K562 (cell line): ENCODE measurements at regions not wholly inside any gene's neighbourhood (a gene's known extent, or its start where the extent isn't known, plus 50 kb on each side); places are given as distances from the start of the nearest gene placed in this dataset.

Experiments used
- ARID2 ChIP-seq: fragments of 450-650 bp; IDR thresholded peaks from 2 replicates; pipeline ENCODE4 v1.6.1; 2017; ENCODE audit warnings: antibody characterized with exemption, mild to moderate bottlenecking
- BRCA1 ChIP-seq, 2 experiments: fragments of 450-650 bp in 1 of 2; sonication (generic) in 1 of 2; formaldehyde crosslinking in 1 of 2; IDR thresholded peaks; 2 replicates each; pipeline versions ENCODE4 v1.5.0 to v1.6.1; 2017 to 2020; ENCODE audit warnings: mild to moderate bottlenecking in 1 of 2, missing genetic modification reagents in 1 of 2
- CBFB ChIP-seq: sonication (generic); formaldehyde crosslinking; IDR thresholded peaks from 2 replicates; pipeline ENCODE4 v1.4.0; 2020; ENCODE audit warnings: mild to moderate bottlenecking, missing genetic modification reagents
- ESRRA ChIP-seq: fragments of 450-650 bp; IDR thresholded peaks from 2 replicates; pipeline ENCODE4 v1.6.1; 2014; ENCODE audit warnings: low read depth, mild to moderate bottlenecking, moderate library complexity, borderline replicate concordance
- RBM15 ChIP-seq: fragments of 200-400 bp; formaldehyde crosslinking; IDR thresholded peaks from 2 replicates; pipeline ENCODE4 v1.6.1; 2018; ENCODE audit warnings: mild to moderate bottlenecking, low read length, moderate library complexity; ENCODE audit not compliant: insufficient read depth
- RFX1 ChIP-seq: fragments of 450-650 bp; IDR thresholded peaks from 2 replicates; pipeline ENCODE4 v1.6.1; 2016; ENCODE audit warnings: mild to moderate bottlenecking, moderate library complexity
- SAFB2 ChIP-seq: fragments of 200-400 bp; formaldehyde crosslinking; IDR thresholded peaks from 2 replicates; pipeline ENCODE4 v1.6.1; 2018; ENCODE audit warnings: borderline replicate concordance, low read length, low read depth, moderate library complexity; ENCODE audit not compliant: severe bottlenecking
- SOX6 ChIP-seq: fragments of 450-650 bp; IDR thresholded peaks from 2 replicates; pipeline ENCODE4 v1.6.1; 2014; ENCODE audit warnings: mild to moderate bottlenecking
- SRSF1 ChIP-seq: fragments of 200-400 bp; formaldehyde crosslinking; IDR thresholded peaks from 2 replicates; pipeline ENCODE4 v1.6.1; 2017; ENCODE audit warnings: mild to moderate bottlenecking, low read depth, low read length, moderate library complexity
- TBP ChIP-seq: optimal IDR thresholded peaks from 2 replicates; pipeline ENCODE3; 2011; ENCODE audit warnings: low read depth, low read length, improper control_type of control experiment
- TF ChIP-seq, protein P1 (sequence below): sonication (generic); formaldehyde crosslinking; IDR thresholded peaks from 2 replicates; pipeline ENCODE4 v1.8.0; 2022; ENCODE audit warnings: missing genetic modification reagents, mild to moderate bottlenecking, moderate library complexity, borderline replicate concordance
- TF ChIP-seq, protein P2 (sequence below), 2 experiments: fragments of 450-650 bp; IDR thresholded peaks; 2 replicates each; pipeline ENCODE4 v1.6.1; 2016
- TF ChIP-seq, protein P3 (sequence below): sonication (generic); formaldehyde crosslinking; IDR thresholded peaks from 2 replicates; pipeline ENCODE4 v1.8.0; 2023; ENCODE audit warnings: mild to moderate bottlenecking, missing genetic modification reagents

DNA sequence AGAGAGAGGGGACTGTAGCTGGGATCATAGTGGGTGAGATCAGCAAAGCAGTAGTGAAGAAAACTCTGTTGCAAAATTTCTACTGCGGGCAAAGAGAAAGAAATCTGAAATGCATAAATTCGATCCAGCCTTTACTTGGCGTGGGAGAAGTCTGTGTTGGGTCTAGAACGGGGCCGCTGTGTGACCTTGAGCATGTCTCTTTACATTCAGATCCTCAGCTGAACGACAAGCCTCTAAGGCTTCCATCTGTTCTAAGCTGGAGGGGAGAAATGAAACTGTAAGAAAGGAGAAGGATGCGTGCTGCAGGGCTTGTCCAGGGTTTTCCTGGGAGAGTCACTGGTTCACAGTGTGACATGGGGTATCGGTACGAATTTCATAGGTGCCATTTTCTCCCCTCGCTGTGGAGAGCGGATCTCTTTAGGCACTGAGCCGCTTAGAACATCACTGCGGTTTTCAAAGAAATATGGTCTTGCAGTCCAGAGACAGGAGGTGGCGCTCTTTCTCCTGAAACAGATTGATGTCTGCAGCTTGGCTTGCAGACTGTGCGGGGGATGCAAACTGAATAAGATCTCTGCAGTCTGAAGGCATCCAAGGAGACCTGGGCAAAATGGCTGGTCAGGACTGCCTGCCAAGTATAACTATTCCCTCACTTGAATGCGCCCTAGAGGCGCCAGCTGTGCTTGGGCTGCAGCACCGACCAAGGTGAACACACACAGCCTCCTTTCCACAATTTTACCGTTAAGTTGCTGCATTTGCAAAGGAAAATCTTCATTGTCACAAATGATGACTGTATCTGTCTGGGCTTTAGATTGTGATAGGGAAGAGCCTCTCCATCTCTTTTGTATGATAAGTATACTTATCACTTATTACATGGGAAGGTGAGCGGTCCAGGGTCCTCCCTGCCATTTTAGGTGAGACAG lies 104.1 kb downstream of the XCL2 start (continued):
- TF ChIP-seq RBM15 (no peak), ARID2 (peak; percentile 36; the same call in 1 of the 2 replicates), ESRRA (peak; percentile 80; the same call in 1 of the 2 replicates), SOX6 (no peak), RFX1 (no peak), SAFB2 (no peak), BRCA1 (IDR thresholded peaks at IDR 0.05) (no peak), BRCA1 (CRISPR knock-in tag; IDR thresholded peaks at IDR 0.05) (no peak), SRSF1 (no peak), TBP (peak; percentile 18), CBFB (CRISPR knock-in tag) (peak; percentile 79; the same call in 1 of the 2 replicates)
- TF ChIP-seq, protein P1, sequence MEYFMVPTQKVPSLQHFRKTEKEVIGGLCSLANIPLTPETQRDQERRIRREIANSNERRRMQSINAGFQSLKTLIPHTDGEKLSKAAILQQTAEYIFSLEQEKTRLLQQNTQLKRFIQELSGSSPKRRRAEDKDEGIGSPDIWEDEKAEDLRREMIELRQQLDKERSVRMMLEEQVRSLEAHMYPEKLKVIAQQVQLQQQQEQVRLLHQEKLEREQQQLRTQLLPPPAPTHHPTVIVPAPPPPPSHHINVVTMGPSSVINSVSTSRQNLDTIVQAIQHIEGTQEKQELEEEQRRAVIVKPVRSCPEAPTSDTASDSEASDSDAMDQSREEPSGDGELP (CRISPR knock-in tag) = 0 out of 2 replicates have a peak, but pooled peaks have one; percentile 25
- TF ChIP-seq, protein P2, sequence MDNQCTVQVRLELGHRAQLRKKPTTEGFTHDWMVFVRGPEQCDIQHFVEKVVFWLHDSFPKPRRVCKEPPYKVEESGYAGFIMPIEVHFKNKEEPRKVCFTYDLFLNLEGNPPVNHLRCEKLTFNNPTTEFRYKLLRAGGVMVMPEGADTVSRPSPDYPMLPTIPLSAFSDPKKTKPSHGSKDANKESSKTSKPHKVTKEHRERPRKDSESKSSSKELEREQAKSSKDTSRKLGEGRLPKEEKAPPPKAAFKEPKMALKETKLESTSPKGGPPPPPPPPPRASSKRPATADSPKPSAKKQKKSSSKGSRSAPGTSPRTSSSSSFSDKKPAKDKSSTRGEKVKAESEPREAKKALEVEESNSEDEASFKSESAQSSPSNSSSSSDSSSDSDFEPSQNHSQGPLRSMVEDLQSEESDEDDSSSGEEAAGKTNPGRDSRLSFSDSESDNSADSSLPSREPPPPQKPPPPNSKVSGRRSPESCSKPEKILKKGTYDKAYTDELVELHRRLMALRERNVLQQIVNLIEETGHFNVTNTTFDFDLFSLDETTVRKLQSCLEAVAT (IDR thresholded peaks at IDR 0.05) = 0 out of 4 replicates have a peak, but pooled peaks of 1 of the 2 experiments have one; percentile 40
- TF ChIP-seq, protein P3, sequence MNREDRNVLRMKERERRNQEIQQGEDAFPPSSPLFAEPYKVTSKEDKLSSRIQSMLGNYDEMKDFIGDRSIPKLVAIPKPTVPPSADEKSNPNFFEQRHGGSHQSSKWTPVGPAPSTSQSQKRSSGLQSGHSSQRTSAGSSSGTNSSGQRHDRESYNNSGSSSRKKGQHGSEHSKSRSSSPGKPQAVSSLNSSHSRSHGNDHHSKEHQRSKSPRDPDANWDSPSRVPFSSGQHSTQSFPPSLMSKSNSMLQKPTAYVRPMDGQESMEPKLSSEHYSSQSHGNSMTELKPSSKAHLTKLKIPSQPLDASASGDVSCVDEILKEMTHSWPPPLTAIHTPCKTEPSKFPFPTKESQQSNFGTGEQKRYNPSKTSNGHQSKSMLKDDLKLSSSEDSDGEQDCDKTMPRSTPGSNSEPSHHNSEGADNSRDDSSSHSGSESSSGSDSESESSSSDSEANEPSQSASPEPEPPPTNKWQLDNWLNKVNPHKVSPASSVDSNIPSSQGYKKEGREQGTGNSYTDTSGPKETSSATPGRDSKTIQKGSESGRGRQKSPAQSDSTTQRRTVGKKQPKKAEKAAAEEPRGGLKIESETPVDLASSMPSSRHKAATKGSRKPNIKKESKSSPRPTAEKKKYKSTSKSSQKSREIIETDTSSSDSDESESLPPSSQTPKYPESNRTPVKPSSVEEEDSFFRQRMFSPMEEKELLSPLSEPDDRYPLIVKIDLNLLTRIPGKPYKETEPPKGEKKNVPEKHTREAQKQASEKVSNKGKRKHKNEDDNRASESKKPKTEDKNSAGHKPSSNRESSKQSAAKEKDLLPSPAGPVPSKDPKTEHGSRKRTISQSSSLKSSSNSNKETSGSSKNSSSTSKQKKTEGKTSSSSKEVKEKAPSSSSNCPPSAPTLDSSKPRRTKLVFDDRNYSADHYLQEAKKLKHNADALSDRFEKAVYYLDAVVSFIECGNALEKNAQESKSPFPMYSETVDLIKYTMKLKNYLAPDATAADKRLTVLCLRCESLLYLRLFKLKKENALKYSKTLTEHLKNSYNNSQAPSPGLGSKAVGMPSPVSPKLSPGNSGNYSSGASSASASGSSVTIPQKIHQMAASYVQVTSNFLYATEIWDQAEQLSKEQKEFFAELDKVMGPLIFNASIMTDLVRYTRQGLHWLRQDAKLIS (CRISPR knock-in tag) = no peak
